Esophagus muscularis mucosa (tissue), 4 donors: ENCODE measurements at regions not wholly inside any gene's neighbourhood (a gene's known extent, or its start where the extent isn't known, plus 50 kb on each side); places are given as distances from the start of the nearest gene placed in this dataset.

Experiments
- CTCF ChIP-seq, 3 experiments: fragments of 200-600 bp in 2 of 3; fragments of 450-650 bp in 1 of 3; sonication (generic) in 2 of 3; IDR thresholded peaks; one replicate each; pipeline ENCODE4 v1.5.1; 2017 to 2019; ENCODE audit warnings: antibody characterized with exemption in 3 of 3, mild to moderate bottlenecking in 2 of 3, moderate library complexity in 1 of 3
- EP300 ChIP-seq: sonication (generic); formaldehyde crosslinking; IDR thresholded peaks from one replicate; pipeline ENCODE4 v1.6.1; 2017; ENCODE audit warnings: antibody characterized with exemption
- POLR2A ChIP-seq: fragments of 450-650 bp; IDR thresholded peaks from one replicate; pipeline ENCODE4 v1.6.1; 2017; ENCODE audit warnings: antibody characterized with exemption, moderate library complexity, mild to moderate bottlenecking, low read depth
- POLR2AphosphoS5 ChIP-seq, 2 donors: sonication (generic); formaldehyde crosslinking; IDR thresholded peaks; one replicate each; pipeline ENCODE4 v1.6.1; 2017; ENCODE audit warnings: antibody characterized with exemption in 2 of 2

GRCh38 chr2:66272751-66273150 is 162.2 kb upstream of the MEIS1 start:
- TF ChIP-seq CTCF (IDR thresholded peaks at IDR 0.05) (no peak), POLR2A (no peak), POLR2AphosphoS5 (IDR thresholded peaks at IDR 0.05) (no peak), EP300 (no peak)
